RWPE2 (cell line): ENCODE measurements at regions not wholly inside any gene's neighbourhood (a gene's known extent, or its start where the extent isn't known, plus 50 kb on each side); places are given as distances from the start of the nearest gene placed in this dataset.

ENCODE experiments used
- ATAC-seq: fragments of 200-7000 bp; cut with Tn5 transposase; 3 replicates; pipeline ENCODE4 v1.9.1; 2021; ENCODE audit warnings: low read depth
- DNase-seq: peaks from one replicate; pipeline ENCODE4 v3.0.0-alpha.2; 2020; ENCODE audit warnings: low spot score
- H3K27ac ChIP-seq: fragments of 450-650 bp; 2 replicates; pipeline ENCODE4 v1.5.1; 2017; ENCODE audit warnings: mild to moderate bottlenecking; ENCODE audit not compliant: poor library complexity, severe bottlenecking
- H3K27me3 ChIP-seq: fragments of 250-450 bp; sonication (Bioruptor Pico); 2 replicates; pipeline ENCODE4 v1.5.1; 2021; ENCODE audit warnings: mild to moderate bottlenecking, moderate library complexity; ENCODE audit not compliant: insufficient read depth, poor library complexity, severe bottlenecking
- H3K36me3 ChIP-seq: fragments of 250-450 bp; sonication (Bioruptor Pico); 2 replicates; pipeline ENCODE4 v1.5.1; 2020; ENCODE audit warnings: low read depth, mild to moderate bottlenecking, moderate library complexity
- H3K4me1 ChIP-seq: fragments of 250-450 bp; sonication (Bioruptor Pico); 2 replicates; pipeline ENCODE4 v1.5.1; 2021; ENCODE audit warnings: mild to moderate bottlenecking, moderate library complexity; ENCODE audit not compliant: insufficient read depth, poor library complexity, severe bottlenecking
- H3K4me3 ChIP-seq: fragments of 250-450 bp; sonication (Bioruptor Pico); 2 replicates; pipeline ENCODE4 v1.5.1; 2021; ENCODE audit warnings: mild to moderate bottlenecking, moderate library complexity; ENCODE audit not compliant: severe bottlenecking
- H3K9me3 ChIP-seq: fragments of 250-450 bp; sonication (Bioruptor Pico); 2 replicates; pipeline ENCODE4 v1.5.1; 2021; ENCODE audit warnings: mild to moderate bottlenecking, moderate library complexity; ENCODE audit not compliant: severe bottlenecking
- CTCF ChIP-seq: fragments of 450-650 bp; IDR thresholded peaks from one replicate; pipeline ENCODE4 v1.5.1; 2017; ENCODE audit warnings: mild to moderate bottlenecking, moderate library complexity; ENCODE audit not compliant: poor library complexity, severe bottlenecking

- H3K27me3 ChIP-seq = no peaks in the 10 kb centered on the region
- H3K9me3 ChIP-seq = no peaks in the 10 kb centered on the region
- H3K36me3 ChIP-seq = no peaks in the 10 kb centered on the region
- DNase-seq = no peak
- H3K27ac ChIP-seq = peak overlapping the region; percentile 19
- peak; percentile 70; the same call in 2 of the 3 replicates for ATAC-seq
- no peaks in the 10 kb centered on the region for H3K4me1 ChIP-seq
- no peak overlapping the region for H3K4me3 ChIP-seq
- no peak for TF ChIP-seq CTCF
Observed at GRCh38 chr2:103823847-103824246, 1030.1 kb upstream of the POU3F3 start.

GRCh38 chr2:103847276-103847675 lies 1006.6 kb upstream of the POU3F3 start:
- H3K27ac ChIP-seq = no peak overlapping the region
- no peaks in the 10 kb centered on the region for H3K36me3 ChIP-seq
- H3K4me1 ChIP-seq = no peaks in the 10 kb centered on the region
- H3K27me3 ChIP-seq = peaks cover 13% of the 10 kb centered on the region
- DNase-seq (no peak), ATAC-seq (no peak)
- TF ChIP-seq CTCF = no peak
- H3K9me3 ChIP-seq = no peaks in the 10 kb centered on the region
- H3K4me3 ChIP-seq = no peak overlapping the region

- Histone ChIP-seq H3K27me3 (no peaks in the 10 kb centered on the region), H3K27ac (no peak overlapping the region), H3K36me3 (no peaks in the 10 kb centered on the region), H3K4me3 (no peak overlapping the region), H3K9me3 (no peaks in the 10 kb centered on the region), H3K4me1 (no peaks in the 10 kb centered on the region)
- ATAC-seq = no peak
- no peak for DNase-seq
- TF ChIP-seq CTCF = no peak
Observed at GRCh38 chr2:103859238-103859637, 994.7 kb upstream of the POU3F3 start.

- Histone ChIP-seq H3K4me1 (no peaks in the 10 kb centered on the region), H3K27me3 (no peaks in the 10 kb centered on the region), H3K9me3 (no peaks in the 10 kb centered on the region), H3K36me3 (no peaks in the 10 kb centered on the region), H3K4me3 (no peak overlapping the region), H3K27ac (no peak overlapping the region)
- DNase-seq (no peak), ATAC-seq (no peak)
- no peak for TF ChIP-seq CTCF
Observed at GRCh38 chr2:103860016-103860415, 993.9 kb upstream of the POU3F3 start.

- Histone ChIP-seq H3K9me3 (no peaks in the 10 kb centered on the region), H3K27me3 (peaks cover 4% of the 10 kb centered on the region), H3K36me3 (no peaks in the 10 kb centered on the region), H3K27ac (no peak overlapping the region), H3K4me3 (no peak overlapping the region), H3K4me1 (no peaks in the 10 kb centered on the region)
- DNase-seq (no peak), ATAC-seq (no peak)
- no peak for TF ChIP-seq CTCF
Observed at GRCh38 chr2:103868396-103868795, 985.5 kb upstream of the POU3F3 start.
